ENCODE measurements at regions not wholly inside any gene's neighbourhood (a gene's known extent, or its start where the extent isn't known, plus 50 kb on each side); places are given as distances from the start of the nearest gene placed in this dataset.
"Not testable (repeated sequence)": the region's sequence is repeated elsewhere in the genome, so short reads cannot be mapped to it uniquely, and the experiment has no call there.

DNA sequence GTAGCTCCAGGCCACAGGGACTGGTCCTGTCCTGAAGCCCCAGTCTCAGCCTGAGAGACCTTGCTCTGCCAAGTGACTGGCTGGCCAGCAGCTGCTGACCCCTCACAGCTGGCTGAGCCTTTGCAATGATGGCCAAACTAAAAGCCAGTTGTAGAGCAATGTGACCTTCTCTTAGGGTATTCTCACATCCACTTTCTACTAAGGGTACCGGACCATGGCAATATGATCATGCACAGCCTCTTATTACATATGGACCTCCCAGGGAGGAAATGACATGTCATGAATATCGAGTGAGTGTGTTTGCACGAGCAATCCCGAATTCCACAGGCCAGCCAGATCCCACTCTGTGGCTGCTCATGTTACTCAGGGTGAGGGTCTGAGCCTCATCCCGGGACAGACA lies 213.9 kb downstream of the VAPA start:
- DNase-seq: no peak
- no peaks in the 10 kb centered on the region for H3K9me3 Mint-ChIP-seq
- H3K27ac Mint-ChIP-seq: no peak overlapping the region
- CTCF ChIA-PET: no interaction called here
- H3K27me3 Mint-ChIP-seq: peaks cover 32% of the 10 kb centered on the region
- peaks cover 15% of the 10 kb centered on the region for H3K4me1 Mint-ChIP-seq
- POLR2A ChIA-PET: no interaction called here
- H3K4me3 Mint-ChIP-seq: no peak overlapping the region
- H3K36me3 Mint-ChIP-seq (ENCODE audit: low read depth): no peaks in the 10 kb centered on the region

- POLR2A ChIA-PET: no interaction called here
- no peak for DNase-seq
- no peaks in the 10 kb centered on the region for H3K36me3 Mint-ChIP-seq (ENCODE audit: low read depth)
- H3K4me1 Mint-ChIP-seq: peaks cover 3% of the 10 kb centered on the region
- H3K4me3 Mint-ChIP-seq: no peak overlapping the region
- no peaks in the 10 kb centered on the region for H3K9me3 Mint-ChIP-seq
- H3K27me3 Mint-ChIP-seq: peaks cover 38% of the 10 kb centered on the region
- no peak overlapping the region for H3K27ac Mint-ChIP-seq
- CTCF ChIA-PET: no interaction called here
Observed at GRCh38 chr18:10128921-10129501, 215.2 kb downstream of the VAPA start.

GRCh38 chr18:10130606-10131005 lies 216.8 kb downstream of the VAPA start:
- H3K4me1 Mint-ChIP-seq: no peaks in the 10 kb centered on the region
- CTCF ChIA-PET: no interaction called here
- no peak overlapping the region for H3K27ac Mint-ChIP-seq
- POLR2A ChIA-PET: no interaction called here
- H3K4me3 Mint-ChIP-seq: no peak overlapping the region
- DNase-seq: no peak
- no peaks in the 10 kb centered on the region for H3K36me3 Mint-ChIP-seq (ENCODE audit: low read depth)
- peaks cover 38% of the 10 kb centered on the region for H3K27me3 Mint-ChIP-seq
- H3K9me3 Mint-ChIP-seq: no peaks in the 10 kb centered on the region

- Mint-ChIP-seq H3K27ac (no peak overlapping the region), H3K9me3 (no peaks in the 10 kb centered on the region), H3K36me3 (ENCODE audit: low read depth) (no peaks in the 10 kb centered on the region), H3K27me3 (peaks cover 38% of the 10 kb centered on the region), H3K4me3 (no peak overlapping the region), H3K4me1 (no peaks in the 10 kb centered on the region)
- ChIA-PET POLR2A (no interaction called here), CTCF (no interaction called here)
- no peak for DNase-seq
Observed at GRCh38 chr18:10131081-10131459, 217.3 kb downstream of the VAPA start.

DNA sequence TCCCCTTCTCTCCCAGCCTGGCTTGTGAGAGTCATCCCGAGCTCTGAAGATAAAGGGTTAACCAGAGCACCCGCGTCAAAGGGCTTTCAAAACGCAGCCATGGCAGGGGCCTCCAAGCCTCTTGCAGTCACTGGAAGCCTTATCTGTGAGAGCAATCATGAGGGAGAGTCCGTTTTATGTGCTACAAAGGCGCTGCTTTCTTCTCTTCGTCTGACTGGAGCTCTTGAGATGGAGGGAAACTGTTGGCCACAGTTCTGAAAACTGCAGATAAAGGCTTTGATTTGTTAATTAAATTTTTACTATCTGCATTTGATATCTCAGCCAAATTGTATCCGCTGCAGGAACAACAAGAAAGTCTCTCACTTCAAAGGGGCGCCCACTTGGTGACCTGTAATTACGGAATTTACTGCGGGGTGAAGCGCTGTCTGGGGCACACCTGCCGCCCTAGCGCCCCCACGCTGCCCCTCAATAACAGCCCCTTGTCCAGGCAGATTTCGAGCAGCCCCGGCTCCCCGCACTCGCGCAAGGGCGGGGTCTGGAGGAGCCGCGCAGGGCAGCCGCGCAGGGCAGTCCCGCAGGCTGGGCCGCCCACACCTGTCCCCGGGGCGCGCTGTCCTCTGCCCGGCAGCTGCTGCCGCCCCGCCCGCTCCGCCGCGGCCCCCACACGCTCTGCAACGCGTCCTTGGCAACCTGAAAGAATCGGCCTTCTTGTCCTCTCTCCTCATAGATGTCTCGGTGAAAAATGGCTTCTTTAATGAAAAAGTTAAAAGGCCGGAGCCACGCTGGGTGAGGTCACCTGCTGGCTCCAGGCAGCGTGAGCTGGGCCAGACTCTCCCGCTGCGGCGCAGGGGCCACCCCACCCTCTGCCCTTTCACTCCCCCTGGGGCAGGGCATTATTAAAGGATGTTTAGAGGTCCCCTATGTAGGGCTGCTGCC lies 217.9 kb downstream of the VAPA start:
- ChIA-PET CTCF (no interaction called here), POLR2A (interaction anchor here (1.0 kb wide), 1 partner anchor 8 kb away, joined by 3 read pairs; no protein-coding TSS in a partner anchor)
- Mint-ChIP-seq H3K4me3 (no peak overlapping the region), H3K9me3 (no peaks in the 10 kb centered on the region), H3K27me3 (peaks cover 38% of the 10 kb centered on the region), H3K4me1 (no peaks in the 10 kb centered on the region), H3K36me3 (ENCODE audit: low read depth) (no peaks in the 10 kb centered on the region), H3K27ac (no peak overlapping the region)
- DNase-seq: no peak

- no peaks in the 10 kb centered on the region for H3K9me3 Mint-ChIP-seq
- CTCF ChIA-PET: interaction anchor here (1.0 kb wide), 1 partner anchor 162 kb away, joined by 3 read pairs; no protein-coding TSS in a partner anchor
- H3K4me1 Mint-ChIP-seq: no peaks in the 10 kb centered on the region
- DNase-seq: no peak
- POLR2A ChIA-PET: no interaction called here
- H3K4me3 Mint-ChIP-seq: no peak overlapping the region
- H3K27ac Mint-ChIP-seq: no peak overlapping the region
- peaks cover 34% of the 10 kb centered on the region for H3K27me3 Mint-ChIP-seq
- H3K36me3 Mint-ChIP-seq (ENCODE audit: low read depth): no peaks in the 10 kb centered on the region
Observed at GRCh38 chr18:10133516-10133915, 219.7 kb downstream of the VAPA start.

DNA sequence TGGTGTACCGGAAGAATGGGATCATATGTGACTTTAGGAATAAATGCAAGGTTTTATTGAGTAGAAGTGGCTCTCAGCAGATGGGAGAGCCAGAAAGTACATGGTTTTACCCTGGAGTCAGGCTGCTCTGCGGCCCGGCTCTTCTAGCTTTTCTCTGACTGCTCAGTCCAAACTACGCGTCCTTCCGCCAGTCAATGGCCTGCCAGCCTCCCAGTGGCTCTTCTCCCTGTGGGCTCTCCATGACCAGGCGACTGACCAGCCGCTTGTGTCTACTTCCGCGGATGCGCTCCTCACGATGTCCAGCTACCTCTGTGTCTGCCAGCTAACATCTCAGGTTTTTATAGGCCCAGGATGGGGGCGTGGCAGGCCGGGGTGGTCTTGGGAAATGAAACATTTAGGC lies 220.4 kb downstream of the VAPA start:
- ChIA-PET CTCF (interaction anchor here (1.0 kb wide), 1 partner anchor 162 kb away, joined by 3 read pairs; no protein-coding TSS in a partner anchor), POLR2A (no interaction called here)
- DNase-seq: no peak
- no peaks in the 10 kb centered on the region for H3K36me3 Mint-ChIP-seq (ENCODE audit: low read depth)
- H3K4me3 Mint-ChIP-seq: no peak overlapping the region
- H3K27me3 Mint-ChIP-seq: peaks cover 32% of the 10 kb centered on the region
- no peaks in the 10 kb centered on the region for H3K4me1 Mint-ChIP-seq
- no peaks in the 10 kb centered on the region for H3K9me3 Mint-ChIP-seq
- H3K27ac Mint-ChIP-seq: no peak overlapping the region

- H3K4me1 Mint-ChIP-seq, CTCF ChIA-PET: not testable (repeated sequence)
Observed at GRCh38 chr18:10134749-10135148, 220.9 kb downstream of the VAPA start.

DNA sequence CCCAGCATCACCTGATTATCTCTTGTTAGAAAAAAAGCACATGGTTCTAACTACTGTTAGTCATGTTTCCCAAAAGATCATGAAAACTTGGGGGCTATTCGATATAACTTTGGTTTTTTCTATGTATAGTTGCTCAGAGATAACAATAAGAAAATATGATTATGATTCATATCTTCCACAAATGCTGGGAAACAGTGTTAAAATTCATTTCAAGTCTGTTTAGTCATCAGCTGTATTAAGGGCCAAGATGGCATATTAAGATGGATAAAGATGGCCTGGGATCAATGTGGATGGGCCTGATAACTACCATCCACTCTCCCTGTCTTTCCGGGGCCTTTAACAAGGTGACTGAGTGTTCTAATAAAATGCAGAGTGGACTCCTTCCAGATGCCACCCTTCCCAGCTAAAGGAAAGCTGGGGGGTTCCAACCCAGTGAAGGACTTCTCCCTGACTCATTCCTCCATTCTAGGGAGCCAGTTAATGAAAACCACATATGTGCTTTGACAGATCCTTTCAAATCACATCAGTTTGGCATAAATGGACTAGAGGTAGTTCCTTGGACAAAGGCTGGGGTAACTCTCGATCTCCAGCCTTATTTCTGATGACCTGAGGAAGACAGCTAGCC lies 221.6 kb downstream of the VAPA start:
- DNase-seq: no peak
- no peaks in the 10 kb centered on the region for H3K4me1 Mint-ChIP-seq
- H3K36me3 Mint-ChIP-seq (ENCODE audit: low read depth): no peaks in the 10 kb centered on the region
- POLR2A ChIA-PET: no interaction called here
- H3K27me3 Mint-ChIP-seq: peaks cover 25% of the 10 kb centered on the region
- CTCF ChIA-PET: no interaction called here
- H3K9me3 Mint-ChIP-seq: no peaks in the 10 kb centered on the region
- H3K4me3 Mint-ChIP-seq: no peak overlapping the region
- no peak overlapping the region for H3K27ac Mint-ChIP-seq

More at GRCh38 chr18:10134749-10135148, 220.9 kb downstream of the VAPA start:
- H3K27ac Mint-ChIP-seq; H3K4me3 Mint-ChIP-seq; POLR2A ChIA-PET; H3K36me3 Mint-ChIP-seq (ENCODE audit: low read depth); H3K9me3 Mint-ChIP-seq; DNase-seq: not testable (repeated sequence)
- peaks cover 32% of the 10 kb centered on the region for H3K27me3 Mint-ChIP-seq

GRCh38 chr18:10138719-10139118 lies 224.9 kb downstream of the VAPA start:
- H3K4me3 Mint-ChIP-seq: no peak overlapping the region
- ChIA-PET POLR2A (no interaction called here), CTCF (no interaction called here)
- no peaks in the 10 kb centered on the region for H3K4me1 Mint-ChIP-seq
- no peaks in the 10 kb centered on the region for H3K36me3 Mint-ChIP-seq (ENCODE audit: low read depth)
- H3K27me3 Mint-ChIP-seq: peaks cover 7% of the 10 kb centered on the region
- H3K27ac Mint-ChIP-seq: no peak overlapping the region
- H3K9me3 Mint-ChIP-seq: no peaks in the 10 kb centered on the region
- DNase-seq: no peak

DNA sequence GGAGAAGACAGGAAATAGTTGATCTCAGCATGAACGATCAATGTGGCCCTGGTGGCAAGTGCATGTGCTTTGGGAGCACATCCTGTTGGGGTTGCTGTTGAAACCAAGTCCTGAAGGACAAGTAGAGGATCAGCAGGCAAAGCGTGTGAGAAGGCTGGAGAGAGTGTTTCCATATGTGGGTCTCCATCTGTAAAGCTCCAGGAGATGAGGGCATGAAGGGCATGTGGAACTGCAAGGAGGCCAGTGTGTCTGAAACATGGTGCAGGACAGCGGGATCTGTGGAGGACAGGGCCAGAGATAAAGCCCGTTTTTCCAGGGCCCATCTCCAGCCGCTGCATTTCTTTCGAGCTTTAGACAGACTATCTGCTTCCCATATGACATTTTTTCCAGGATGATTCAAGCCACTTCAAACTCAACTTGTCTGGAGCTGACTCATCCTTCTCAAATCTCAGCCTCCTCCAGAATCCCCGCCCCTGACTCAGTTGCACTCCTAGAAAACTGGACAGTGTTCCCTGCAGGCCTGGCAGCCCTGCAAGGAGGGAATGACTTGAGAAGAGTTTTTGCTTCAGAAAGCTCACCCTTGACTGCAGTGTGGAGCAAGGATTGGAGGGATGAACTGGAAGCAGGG lies 226.1 kb downstream of the VAPA start:
- ChIA-PET CTCF (no interaction called here), POLR2A (no interaction called here)
- Mint-ChIP-seq H3K9me3 (no peaks in the 10 kb centered on the region), H3K36me3 (ENCODE audit: low read depth) (no peaks in the 10 kb centered on the region), H3K27ac (no peak overlapping the region), H3K4me1 (no peaks in the 10 kb centered on the region), H3K27me3 (peaks cover 5% of the 10 kb centered on the region), H3K4me3 (no peak overlapping the region)
- no peak for DNase-seq

DNA sequence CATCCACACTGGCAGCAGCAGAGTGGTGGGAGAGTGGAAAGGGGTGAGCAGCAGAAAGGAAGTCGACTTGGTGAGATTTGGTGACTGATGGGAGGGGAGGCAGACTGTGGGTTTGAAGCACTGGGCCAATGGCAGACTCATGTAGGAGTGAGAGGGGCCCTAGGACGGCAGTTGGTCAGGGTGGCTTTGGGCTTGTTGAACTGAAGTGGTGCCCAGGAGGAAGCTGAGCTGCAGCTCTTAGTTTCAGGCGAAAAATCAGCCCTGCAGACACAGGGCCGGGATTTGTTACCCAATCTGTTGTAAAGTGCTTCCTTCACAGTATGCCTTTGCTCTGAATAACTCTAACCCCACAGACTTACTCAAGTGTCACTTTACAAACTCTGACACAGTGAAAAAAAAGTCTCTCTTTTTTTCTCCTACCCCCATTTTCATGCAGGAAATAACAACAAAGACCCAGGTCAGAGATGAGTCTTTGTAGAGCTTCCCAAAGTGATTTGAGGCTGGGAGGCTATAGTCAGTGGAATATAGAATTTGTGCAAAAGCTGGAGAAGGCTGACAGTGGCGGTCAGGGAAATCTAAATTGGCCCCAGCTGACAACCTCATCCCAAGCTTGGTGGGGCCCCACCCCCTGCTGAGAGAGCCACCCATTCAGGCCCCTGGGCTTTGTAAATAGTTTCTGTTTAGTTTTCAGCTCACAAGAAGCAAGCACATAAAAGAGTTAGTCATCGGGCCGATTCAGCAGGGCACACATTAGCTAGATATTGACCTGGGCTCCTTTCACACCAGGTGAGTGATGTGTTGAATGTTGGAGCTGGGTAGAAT lies 226.9 kb downstream of the VAPA start:
- no peak for DNase-seq
- Mint-ChIP-seq H3K4me3 (no peak overlapping the region), H3K36me3 (ENCODE audit: low read depth) (no peaks in the 10 kb centered on the region), H3K4me1 (no peaks in the 10 kb centered on the region), H3K27me3 (peaks cover 5% of the 10 kb centered on the region), H3K27ac (no peak overlapping the region), H3K9me3 (no peaks in the 10 kb centered on the region)
- ChIA-PET POLR2A (interaction anchor here (0.5 kb wide), 1 partner anchor 1360 kb away, joined by 3 read pairs; no protein-coding TSS in a partner anchor), CTCF (no interaction called here)
